NOMO-1 treated with dmso at 0.1 percent for 144 hours (cell line): ENCODE measurements at regions not wholly inside any gene's neighbourhood (a gene's known extent, or its start where the extent isn't known, plus 50 kb on each side); places are given as distances from the start of the nearest gene placed in this dataset.

Experiments used
- DNase-seq: peaks from one replicate; lab custom pipeline; 2025; ENCODE audit not compliant: unreplicated experiment; lab: John Stamatoyannopoulos, UW

DNA sequence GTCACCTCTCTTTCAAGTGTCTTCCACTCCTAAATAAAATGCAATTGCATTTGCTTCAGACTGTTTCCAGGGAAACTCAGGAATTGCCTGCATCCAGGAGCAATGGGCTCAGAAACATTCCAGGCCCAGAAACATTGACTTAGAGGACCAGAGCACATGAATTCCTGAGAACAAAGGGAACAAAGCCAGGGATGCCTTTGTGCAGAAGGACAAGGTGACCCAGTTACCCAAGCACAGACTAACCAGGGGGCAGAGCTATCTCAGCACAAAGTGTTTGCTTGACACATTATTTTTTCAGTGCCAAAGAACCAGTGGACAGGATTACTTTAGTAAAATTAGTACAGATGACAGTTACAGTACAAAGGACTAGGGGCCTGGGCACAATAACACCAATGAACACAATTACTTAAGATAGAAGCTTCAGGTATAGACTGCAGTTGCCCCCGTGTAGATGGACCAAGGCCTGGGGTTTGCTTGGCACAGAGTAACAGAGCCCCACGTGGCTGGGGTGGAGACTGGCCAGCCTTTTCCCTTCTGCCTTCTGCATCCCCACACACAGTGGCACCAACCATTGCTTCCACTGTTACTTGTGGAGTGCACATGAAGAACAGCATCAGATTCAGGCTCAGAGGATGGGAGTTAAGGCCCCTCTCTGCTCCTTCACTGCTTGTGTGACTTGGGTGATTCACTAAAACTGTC lies 500.8 kb downstream of the INSC start:
- no peak for DNase-seq

DNA sequence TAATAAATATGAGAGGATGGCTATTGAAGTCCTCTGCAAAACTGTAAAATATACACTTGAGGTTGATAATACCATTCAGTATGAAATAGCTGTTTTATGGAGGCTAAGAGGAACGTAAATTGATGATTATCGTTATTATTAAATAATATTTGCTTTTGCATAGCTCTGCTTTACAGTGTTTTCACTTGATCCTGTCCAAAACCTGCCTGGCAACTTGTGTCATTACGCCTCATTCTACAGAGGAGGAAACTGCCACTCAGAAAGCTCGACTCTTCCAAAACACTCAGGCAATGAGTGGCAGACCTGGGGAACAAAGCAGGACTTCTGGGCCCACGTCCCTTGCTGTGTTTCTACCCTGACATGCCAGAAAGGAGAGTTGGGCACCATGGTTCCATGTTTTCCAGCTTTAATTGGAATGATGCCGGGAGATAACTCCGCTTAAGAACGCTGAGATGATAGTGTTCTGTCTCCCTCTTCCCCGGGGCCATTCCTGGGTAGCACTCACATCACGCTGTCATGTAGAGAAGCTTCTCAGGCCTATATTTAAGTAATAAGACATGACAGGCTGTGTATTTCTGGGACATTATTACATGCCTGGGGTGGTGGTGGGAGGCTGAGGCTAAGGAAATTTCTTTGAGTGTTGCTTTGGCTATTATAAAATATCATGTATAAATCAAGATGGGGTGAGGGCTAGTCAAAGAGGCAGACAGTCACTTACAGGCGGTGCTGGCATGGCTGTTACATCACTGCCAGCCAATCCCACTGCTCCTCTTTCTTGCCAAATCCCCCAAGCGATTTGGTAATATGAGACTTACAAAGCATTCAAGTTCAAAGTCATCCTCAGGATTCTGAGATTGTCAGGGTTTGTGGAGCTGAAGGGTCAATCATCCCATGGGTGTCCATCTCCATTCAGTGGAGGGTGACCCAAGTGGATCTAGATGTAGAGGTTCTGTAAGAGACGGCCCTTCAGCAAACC lies 501.7 kb downstream of the INSC start:
- peak; percentile 10 for DNase-seq

DNA sequence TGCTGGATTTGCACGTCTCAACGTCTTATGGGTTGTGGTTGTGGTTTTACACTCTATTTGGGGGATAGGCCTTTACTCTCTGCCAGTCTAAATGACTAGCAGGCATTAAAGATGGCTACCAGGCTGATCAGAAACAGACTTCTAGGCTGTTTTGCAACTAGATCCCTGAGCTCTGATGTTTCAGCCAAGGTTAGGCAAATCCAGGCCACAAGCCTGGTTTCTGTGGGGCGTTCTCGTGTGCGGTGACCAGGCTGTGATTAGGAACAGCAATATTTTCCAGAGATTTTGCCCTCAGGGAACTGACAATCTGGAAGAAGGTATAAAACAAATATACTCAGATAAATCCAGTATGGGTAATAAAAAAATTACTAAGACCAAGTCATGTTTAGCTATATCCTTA lies 502.4 kb downstream of the INSC start:
- DNase-seq = no peak

DNA sequence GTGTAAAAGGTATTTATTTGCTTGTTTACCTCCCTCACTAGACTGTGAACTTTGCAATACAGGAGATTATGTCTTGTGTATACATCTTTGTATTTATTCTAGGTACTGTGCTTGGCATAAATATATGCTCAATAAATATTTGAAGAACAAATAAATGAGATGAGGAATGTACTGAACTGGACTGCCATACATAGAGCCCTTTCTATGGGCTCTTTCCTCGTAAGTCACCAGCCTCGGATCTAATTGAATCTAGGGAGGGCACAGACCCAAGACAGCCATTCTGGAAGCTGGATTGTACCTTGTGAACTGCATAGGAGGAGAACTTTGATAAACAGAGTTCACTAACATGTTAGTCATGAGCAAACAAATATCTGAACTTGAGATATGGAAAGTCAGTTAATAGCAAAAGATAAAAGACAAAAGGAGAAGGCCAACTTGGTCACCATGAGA lies 503.9 kb downstream of the INSC start:
- DNase-seq = no peak

DNA sequence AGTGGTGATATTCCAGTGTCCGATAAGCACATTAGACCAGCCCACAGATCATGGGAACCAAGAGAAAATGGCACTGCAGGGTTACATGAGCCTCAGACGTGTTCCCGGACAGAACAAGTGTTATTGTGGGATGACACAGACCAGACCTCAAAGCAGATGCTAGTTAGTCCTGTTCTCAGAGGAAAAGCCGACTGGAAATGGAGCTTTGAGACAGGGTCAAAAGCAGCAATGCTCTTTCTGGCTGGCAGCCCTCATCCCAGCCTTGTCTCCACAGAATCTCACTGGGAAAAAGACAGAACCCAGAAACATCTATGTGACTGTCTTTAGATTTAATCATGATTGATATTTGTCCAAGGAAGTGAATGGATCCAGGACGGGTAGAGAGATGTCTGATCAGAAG lies 506.8 kb downstream of the INSC start:
- DNase-seq = no peak

DNA sequence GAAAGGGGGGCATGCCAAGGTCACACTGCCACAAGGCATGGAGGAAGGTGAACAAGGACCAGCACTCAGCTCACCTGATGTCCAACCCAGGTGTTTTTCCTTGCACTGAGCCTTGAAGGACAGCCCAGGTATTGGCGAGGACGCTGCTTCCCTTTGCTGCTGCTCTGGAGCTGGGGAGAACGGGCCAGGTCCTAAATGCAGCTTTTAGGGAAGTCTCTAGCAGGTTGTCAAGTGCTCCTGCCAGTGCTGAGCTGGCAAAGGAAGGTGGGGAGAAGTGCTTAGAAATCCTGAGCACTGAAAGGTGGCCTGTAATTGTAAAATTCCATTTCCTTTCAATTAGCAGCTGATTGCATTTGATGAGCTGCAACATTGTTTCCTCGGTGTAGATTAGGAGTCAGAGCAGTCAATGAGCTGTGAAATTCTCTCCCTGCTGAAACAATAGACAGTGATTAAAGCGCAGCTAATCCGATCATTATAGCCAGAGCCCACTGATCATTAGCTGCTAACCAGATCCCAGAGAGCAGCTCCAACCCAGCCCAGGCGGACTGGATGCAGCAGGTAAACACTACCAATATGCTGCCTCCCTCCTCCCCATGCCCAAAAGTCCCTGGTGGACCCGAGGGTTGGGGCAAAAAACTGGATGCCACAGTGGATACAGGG lies 507.6 kb downstream of the INSC start:
- no peak for DNase-seq

DNA sequence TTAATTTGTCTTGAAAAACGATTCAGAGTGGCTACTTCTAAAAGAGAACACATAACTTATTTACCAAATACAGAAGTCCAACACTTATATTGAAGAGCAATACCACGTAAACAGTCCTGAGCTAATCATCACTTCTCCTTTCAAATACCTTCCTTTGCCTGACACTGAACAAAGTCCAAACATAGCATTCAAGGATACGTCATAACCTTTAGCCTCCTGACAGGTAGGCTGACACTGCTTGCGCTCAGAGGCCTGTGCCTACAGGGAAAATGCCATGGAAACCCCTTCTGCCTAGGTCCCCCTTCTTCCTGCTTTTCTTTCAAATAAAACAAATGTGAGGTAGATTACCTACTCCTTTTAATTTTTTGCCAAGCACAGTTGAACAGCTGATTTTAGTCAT lies 510.0 kb downstream of the INSC start:
- no peak for DNase-seq

DNA sequence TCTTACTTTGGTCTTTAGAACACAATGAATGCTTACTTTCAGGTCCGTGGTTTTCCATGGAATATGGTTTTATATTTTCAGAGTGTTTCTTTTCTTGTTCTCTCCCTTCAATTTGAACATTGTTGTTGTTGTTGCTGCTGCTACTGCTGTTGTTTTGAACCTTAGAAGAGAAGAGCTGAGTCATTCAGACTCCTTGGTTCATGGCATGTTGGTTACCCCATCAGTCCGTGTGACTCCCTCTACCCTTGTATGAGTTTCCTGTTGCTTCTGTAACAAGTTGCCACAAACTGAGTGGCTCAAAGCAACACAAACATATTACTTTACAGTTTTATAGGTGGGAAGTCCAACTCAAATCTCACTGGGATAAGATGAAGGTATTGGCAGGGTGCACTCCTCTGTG lies 511.0 kb downstream of the INSC start:
- no peak for DNase-seq

DNA sequence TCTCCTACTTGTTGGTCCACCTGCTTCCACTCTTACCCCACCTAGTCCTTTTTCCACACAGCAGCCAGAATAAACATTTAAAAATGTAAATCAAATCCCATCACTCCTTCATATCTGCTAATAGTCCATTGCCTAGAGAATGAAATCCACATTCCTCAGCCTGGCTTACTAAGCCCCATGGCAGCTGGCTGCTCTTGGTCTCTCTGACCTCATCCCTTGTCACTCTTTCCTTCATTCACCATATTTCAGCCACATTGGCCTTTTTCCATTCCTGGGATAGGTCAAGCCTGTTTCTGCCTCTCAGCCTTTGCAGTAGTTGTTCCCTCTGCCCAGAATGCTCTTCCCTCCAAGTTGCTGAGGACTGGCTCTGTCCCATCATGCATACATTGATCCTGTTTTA lies 512.8 kb downstream of the INSC start:
- no peak for DNase-seq

DNA sequence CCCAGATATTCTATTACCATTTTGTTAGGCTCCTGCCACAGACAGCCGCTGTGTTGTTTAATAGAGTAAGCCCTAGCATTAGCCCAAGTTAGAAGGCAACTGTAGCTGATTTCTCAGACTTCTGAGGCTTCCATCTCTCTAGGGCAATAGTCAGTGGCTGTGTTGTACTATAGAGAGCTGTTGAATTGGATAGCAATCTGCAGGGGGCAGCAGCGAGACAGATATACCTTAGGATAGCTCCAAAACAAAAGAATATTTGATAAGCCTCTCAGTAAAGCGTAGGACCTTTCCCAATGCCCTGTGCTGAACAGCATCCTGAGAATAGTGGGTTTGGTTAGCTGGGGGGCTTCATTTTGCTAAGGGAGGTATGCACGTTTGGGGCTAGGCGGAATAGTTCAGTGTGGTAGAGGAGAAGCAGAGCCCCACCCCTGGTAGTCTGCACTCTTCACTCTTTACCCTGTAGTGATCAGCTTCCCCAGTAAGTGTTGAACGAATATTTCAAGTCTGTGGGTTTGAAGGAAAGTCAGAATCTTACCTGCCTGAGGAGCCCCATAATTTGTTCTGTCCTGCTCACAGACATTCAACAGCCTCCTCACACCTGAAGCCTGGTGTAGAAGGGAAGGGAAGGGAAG lies 515.1 kb downstream of the INSC start:
- DNase-seq = no peak

DNA sequence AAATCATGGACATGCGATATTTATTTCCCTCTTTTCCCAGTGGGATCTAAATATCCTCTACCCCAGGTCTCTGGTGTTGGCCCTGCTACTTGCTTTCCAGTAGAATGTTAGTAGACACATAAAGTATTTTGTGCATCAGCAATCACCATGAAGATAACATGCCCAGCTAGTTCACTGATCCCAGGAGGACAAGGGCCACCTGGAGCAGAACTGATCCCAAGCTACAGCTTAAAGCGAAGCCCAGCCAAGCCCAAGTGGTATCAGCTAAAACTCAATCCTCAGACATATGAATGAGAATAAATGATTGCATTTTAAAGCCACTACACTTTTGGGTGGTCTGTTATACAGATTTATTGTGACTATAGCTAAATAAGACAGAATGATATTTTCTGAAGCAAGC lies 516.2 kb downstream of the INSC start:
- no peak for DNase-seq

DNA sequence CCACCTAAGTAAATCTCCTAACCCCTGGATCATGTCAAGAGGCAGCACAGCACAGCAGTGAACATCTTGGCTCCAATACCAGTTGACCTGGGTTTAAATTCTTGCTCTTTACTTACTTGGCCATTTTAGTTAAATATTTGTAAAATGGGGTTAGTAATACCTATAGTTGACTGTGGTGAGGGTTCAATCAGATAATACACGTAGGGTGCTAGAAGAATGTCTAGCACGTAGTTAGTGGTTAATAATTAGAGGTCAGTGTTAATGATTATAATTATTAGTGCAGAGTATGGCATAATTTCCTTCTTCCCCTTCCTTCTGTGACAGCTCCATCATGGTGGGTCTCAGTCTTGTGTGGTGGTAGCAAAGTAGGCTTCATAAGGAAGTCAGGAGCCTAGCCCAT lies 520.8 kb downstream of the INSC start:
- DNase-seq = no peak

DNA sequence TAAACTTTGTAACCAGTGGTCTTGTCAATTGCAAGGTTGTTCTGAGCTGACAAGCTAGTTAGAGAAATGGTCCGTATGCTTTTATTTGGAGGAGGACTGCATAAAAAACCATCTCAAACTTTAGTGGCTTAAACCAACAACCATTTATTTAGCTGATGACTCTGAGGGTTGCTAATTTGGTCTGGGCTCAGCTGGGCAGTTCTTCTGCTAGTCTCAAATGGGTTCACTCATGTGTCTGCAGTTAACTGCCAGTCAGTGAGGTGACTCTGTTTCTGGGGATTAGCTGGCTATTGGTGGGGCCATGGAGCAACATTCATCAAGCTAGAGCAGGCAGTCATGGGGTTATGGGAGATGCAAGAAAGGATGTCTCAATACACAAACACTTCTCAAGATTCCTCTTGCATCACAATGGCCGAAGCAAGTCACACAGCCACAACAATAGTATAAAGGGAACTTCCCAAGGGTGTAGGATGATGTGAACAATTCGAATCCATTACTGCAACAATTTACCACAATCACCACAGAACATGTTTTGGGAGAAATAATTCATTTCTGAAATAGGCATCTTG lies 521.9 kb downstream of the INSC start:
- peak; percentile 61 for DNase-seq

DNA sequence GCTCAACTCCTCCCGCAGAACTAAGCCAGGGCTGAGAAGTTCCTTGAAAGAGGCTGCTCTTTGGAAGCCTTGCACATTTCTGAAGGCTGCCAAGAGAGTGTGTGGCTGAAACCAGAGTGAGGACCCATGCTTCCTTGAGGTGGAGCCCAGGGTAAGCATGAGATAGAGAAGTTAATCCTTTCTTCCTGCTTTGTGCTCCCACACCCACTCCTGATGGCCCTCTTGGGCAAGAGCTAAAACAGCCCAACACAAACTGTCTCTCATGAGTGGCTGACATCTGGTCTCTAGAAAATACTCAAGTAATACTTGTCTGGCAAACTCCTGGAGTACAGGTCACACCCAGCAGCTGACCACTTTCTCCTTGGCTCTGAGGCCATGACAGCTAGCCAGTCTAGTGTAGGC lies 523.7 kb downstream of the INSC start:
- DNase-seq = peak; percentile 47

DNA sequence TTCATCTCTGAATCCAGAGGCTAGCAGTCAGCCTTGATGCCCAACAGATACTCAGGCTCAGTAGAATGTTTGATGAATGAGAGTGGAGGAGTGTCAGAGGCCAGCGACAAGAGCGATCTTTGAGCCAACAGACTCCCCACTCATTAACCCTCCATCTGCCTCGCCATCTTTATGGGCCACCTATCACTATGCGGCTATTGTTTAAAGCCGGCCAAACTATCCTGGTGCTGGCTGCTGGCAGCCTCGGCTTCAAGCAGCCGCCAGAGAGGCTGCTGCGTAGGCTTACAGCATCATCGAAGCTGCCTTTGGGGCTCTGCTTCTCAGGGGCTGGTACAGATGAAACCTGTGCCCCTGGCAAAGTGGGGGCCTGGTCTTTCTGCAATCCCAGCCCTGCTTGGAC lies 525.6 kb downstream of the INSC start:
- DNase-seq = no peak

DNA sequence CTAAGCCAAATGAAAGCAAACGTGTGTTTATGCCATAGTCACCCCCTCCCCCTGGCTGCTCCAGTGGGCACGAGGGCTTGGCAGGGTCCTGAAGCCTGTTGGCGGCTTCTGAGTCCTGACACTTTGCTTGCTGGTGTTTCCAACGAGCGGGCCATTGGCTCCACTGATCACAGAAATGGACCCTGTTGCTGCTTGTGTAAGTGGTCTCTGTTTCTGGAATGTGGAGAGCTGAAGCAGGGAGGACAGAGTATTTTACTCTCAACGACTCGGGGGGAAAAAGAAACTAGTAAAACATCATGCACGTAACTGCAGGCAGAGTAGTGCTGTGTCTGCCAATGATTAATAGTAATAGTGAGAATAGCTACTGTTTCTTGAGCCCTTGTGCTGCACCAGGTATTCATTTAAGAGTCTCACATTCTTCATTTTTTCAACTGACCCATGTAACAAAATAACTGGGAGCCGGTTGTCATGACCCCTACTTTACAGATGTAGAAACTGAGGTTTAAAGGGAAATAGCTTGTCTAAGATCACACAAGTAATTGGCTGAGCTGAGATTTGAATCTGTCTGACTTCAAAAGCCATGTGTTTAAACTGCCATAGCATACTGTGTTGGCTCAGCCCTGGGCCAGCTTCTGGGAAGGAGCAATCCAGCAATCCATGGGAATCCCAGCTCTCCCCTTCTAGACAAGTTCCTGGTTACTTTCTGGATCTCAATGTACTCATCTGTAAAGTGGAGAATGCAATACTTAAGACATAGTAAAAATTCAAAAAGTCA lies 526.7 kb downstream of the INSC start:
- no peak for DNase-seq

DNA sequence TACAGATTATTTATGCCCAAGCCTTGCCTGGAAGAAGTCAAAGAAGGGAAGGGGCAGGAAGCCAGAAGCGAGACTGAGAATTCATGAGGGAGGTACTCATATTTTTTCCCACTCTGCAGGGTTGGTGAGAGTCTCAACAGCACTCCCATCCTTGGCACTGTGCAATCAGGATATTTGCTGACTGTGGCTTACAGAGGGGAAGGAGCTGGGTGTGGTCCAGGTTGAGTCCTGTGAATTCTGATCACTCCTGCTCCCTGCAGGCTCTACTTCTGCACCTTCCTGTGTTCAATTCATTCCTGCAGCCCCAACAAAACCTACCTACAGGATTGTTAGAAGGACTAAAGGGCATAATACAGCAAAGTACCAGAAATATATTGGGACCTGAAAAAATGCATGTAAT lies 530.5 kb downstream of the INSC start:
- DNase-seq = no peak

DNA sequence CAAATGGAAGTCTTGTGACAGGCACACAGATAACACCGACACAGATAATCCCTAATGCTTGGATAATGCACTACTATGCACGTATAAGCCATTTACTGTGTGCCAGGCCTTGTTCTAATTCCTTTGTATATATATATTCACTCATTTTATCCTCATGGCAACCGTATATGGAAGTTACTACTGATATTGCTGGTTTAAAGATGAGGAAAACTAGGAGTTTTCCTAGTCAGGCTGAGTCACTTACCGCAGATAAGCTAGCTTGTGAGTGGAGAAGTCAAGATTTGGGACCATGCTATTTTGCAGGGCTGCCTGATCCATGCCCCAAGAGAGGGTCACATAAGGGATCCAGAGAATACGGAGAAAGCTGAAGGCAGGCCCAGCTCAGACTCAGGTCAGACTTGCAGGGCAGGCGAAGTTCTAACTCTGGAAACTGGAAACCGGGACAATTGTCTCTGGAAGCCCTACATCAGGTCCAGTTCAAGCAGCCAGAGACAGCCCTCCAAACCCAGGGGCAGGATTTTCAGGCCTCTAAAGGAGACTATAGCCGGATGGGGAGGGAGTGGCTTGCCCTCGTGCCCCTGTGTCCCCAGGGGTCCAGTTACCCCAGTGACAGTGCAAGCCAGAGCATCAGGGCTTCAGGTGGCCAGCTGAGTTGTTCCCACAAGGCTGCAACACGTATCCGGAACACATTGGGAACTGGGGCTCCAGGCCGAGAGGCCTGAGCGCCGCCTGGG lies 534.8 kb downstream of the INSC start:
- no peak for DNase-seq

DNA sequence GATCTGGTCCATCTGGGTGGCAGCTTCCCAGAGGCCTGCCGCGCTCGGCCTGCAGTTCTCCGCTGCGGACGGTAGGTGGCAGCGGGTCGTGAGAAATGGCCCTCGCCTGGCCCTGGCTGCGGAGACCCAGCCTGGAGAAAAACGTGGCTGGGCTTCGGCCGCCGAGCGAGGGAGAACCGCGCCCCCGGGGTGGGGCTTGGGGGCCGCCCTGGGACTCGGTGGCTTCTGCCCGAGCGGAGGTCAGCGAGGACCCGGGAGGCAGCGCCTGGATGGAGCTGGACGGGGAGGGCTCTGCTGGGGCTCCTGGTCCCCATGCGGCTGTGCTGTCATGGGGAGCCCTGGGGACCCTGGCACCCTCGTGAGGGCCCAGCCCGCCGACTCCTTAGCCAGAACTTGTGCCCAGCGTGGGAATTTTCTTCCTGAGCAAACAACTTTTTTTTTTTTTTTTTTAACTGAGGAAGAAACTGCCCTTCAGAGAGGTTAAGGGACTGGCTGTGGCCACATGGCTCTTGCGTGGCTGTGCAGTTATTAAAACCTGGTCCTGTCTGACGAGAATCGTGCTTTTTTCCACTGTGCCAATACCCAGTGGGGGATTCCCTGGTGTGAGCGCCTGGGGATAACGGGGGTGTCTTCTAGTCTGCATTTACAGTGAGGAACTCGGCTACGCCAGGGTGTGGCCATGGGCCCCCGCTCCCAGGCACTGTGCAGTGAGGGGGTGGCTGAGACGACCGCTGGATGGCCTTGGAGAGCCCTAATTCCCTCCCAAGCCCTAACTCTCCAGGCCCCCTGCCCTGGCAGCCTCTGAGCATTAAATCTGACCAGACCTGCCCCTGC lies 535.6 kb downstream of the INSC start:
- peak; percentile 79 for DNase-seq
